T-helper 22 cell (primary cell): ENCODE measurements at regions not wholly inside any gene's neighbourhood (a gene's known extent, or its start where the extent isn't known, plus 50 kb on each side); places are given as distances from the start of the nearest gene placed in this dataset.
"Not testable (repeated sequence)": the region's sequence is repeated elsewhere in the genome, so short reads cannot be mapped to it uniquely, and the experiment has no call there.

Source experiments
- DNase-seq: peaks from one replicate; pipeline ENCODE4 v3.0.0-alpha.2; 2020; ENCODE audit warnings: low read depth

- no peak for DNase-seq
Measured at GRCh38 chr21:28877318-28877884, 115.3 kb downstream of the LTN1 start.

- DNase-seq, result no peak
Measured at GRCh38 chr21:28875078-28875477, 117.6 kb downstream of the LTN1 start.

GRCh38 chr21:28872218-28872617 lies 120.5 kb downstream of the LTN1 start:
- DNase-seq, result no peak

- no peak for DNase-seq
Measured at GRCh38 chr21:28871388-28872010, 121.2 kb downstream of the LTN1 start.

GRCh38 chr21:28867401-28867800 lies 125.3 kb downstream of the LTN1 start:
- no peak for DNase-seq

- DNase-seq, result no peak
Measured at GRCh38 chr21:28865488-28866186, 127.0 kb downstream of the LTN1 start.

- DNase-seq, result no peak
Measured at GRCh38 chr21:28858424-28858823, 134.3 kb downstream of the LTN1 start.

GRCh38 chr21:28857752-28858151 lies 134.9 kb downstream of the LTN1 start:
- DNase-seq, result no peak

- no peak for DNase-seq
Measured at GRCh38 chr21:28856588-28857250, 136.0 kb downstream of the LTN1 start.

- DNase-seq, result no peak
Measured at GRCh38 chr21:28852706-28853105, 140.0 kb downstream of the LTN1 start.

- no peak for DNase-seq
Measured at GRCh38 chr21:28851645-28852044, 141.0 kb downstream of the LTN1 start.

- DNase-seq, result not testable (repeated sequence)
Measured at GRCh38 chr21:28839237-28839636, 153.4 kb downstream of the LTN1 start.

GRCh38 chr21:28837426-28837825 lies 155.3 kb downstream of the LTN1 start:
- DNase-seq, result not testable (repeated sequence)

GRCh38 chr21:28836588-28836987 lies 156.1 kb downstream of the LTN1 start:
- not testable (repeated sequence) for DNase-seq

- no peak for DNase-seq
Measured at GRCh38 chr21:28834335-28835238, 158.1 kb downstream of the LTN1 start.

GRCh38 chr21:28833609-28834008 lies 159.1 kb downstream of the LTN1 start:
- DNase-seq, result no peak

GRCh38 chr21:28833182-28833581 lies 159.5 kb downstream of the LTN1 start:
- DNase-seq, result no peak

- DNase-seq, result no peak
Measured at GRCh38 chr21:28832715-28833061, 160.0 kb downstream of the LTN1 start.

- no peak for DNase-seq
Measured at GRCh38 chr21:28832013-28832714, 160.5 kb downstream of the LTN1 start.

- no peak for DNase-seq
Measured at GRCh38 chr21:28828981-28829380, 163.7 kb downstream of the LTN1 start.

- DNase-seq, result no peak
Measured at GRCh38 chr21:28828021-28828420, 164.7 kb downstream of the LTN1 start.
